ENCODE measurements at regions not wholly inside any gene's neighbourhood (a gene's known extent, or its start where the extent isn't known, plus 50 kb on each side); places are given as distances from the start of the nearest gene placed in this dataset.
A peak's percentile ranks its signal among the peaks of the same experiment; 100 is the strongest.

DNA sequence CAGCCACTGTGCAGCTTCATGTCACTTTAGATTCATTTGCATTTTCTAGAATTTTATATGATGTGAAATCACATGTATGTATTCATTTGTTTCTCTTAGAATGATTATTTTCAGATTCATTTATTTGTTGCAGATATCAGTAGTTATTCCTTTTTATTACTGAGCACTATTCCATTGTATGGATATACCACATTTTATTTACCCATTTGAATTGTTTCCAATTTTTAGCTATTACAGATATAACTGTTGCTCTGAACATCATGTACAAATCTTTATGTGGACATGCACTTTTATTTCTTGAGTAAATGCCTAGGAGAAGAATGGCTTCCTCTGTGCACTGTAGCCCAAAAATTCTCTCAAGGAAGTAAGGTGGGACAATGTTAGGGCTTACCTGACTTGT is 767.8 kb upstream of the FANCL start:
- no peak for DNase-seq (ENCODE audit: extremely low spot score)
- TF ChIP-seq LEF1 (IDR thresholded peaks at IDR 0.05; ENCODE audit: borderline replicate concordance) = no peak
- no peak for TF ChIP-seq ELF4 (IDR thresholded peaks at IDR 0.05)
- TF ChIP-seq FOXA1 (IDR thresholded peaks at IDR 0.05) = no peak
- no peak for TF ChIP-seq CTBP1 (IDR thresholded peaks at IDR 0.05; ENCODE audit: borderline replicate concordance)
- no peak for TF ChIP-seq HDGF (IDR thresholded peaks at IDR 0.05; ENCODE audit: borderline replicate concordance)
- no peak for TF ChIP-seq L3MBTL2 (conservative IDR thresholded peaks at IDR 0.05)
- no peak for TF ChIP-seq ARNT (IDR thresholded peaks at IDR 0.05)
- TF ChIP-seq TARDBP (IDR thresholded peaks at IDR 0.05) = no peak
- no peak for TF ChIP-seq FOXK2 (IDR thresholded peaks at IDR 0.05)
- TF ChIP-seq PKNOX1 (IDR thresholded peaks at IDR 0.05) = no peak
- no peak for TF ChIP-seq ZNF384 (IDR thresholded peaks at IDR 0.05)
- CTCF ChIA-PET = no interaction called here
- POLR2A ChIA-PET = no interaction called here

DNA sequence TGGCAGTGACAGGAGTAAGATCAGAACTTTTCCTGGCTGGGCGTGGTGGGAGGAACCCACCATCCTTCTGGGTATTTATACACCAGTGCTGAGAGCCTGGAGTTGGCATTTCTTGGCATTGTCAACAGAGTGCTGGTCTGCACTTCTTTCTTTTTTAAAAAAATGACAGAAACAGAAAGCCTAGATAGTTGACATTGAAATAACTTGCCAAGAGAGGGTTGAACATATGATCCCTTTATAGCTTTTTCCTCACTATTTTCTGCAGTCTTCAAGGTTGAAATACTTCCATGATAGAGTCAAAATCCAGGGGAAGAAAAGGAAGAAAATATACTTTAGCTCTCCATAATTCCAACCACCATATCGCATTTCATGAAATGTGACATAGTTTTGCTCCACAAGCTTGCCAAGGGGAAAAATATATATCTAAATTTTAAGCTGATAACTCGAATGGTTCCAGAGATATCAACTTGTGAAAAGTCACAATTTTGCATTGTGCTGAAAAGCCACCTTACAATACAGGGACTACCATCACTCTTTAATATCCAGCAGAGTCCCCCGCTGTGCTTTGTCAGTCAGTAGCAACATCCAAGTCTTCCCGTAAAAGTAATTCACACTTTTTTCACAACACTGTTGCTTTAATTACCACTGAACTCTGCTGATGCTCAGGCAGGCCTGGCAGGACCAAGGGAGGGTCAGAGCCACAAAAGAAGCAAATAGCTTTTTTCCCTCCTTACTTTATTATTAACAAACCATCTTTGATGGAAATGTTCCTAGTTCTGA is 764.9 kb upstream of the FANCL start:
- CTCF ChIA-PET = no interaction called here
- no peak for DNase-seq (ENCODE audit: extremely low spot score)
- no peak for TF ChIP-seq NFRKB (IDR thresholded peaks at IDR 0.05)
- no peak for TF ChIP-seq ELF4 (IDR thresholded peaks at IDR 0.05)
- no peak for TF ChIP-seq HDGF (IDR thresholded peaks at IDR 0.05; ENCODE audit: borderline replicate concordance)
- TF ChIP-seq TARDBP (IDR thresholded peaks at IDR 0.05) = no peak
- TF ChIP-seq BHLHE40 (IDR thresholded peaks at IDR 0.05; ENCODE audit: borderline replicate concordance) = no peak
- TF ChIP-seq SUZ12 (IDR thresholded peaks at IDR 0.05) = no peak
- TF ChIP-seq L3MBTL2 (conservative IDR thresholded peaks at IDR 0.05) = no peak
- no peak for TF ChIP-seq CTBP1 (IDR thresholded peaks at IDR 0.05; ENCODE audit: borderline replicate concordance)
- TF ChIP-seq ARNT (IDR thresholded peaks at IDR 0.05) = no peak
- no peak for TF ChIP-seq SP1 (IDR thresholded peaks at IDR 0.05)
- TF ChIP-seq ZNF384 (IDR thresholded peaks at IDR 0.05) = no peak
- no peak for TF ChIP-seq PKNOX1 (IDR thresholded peaks at IDR 0.05)
- TF ChIP-seq FOXA1 (IDR thresholded peaks at IDR 0.05) = no peak
- TF ChIP-seq FOXM1 (IDR thresholded peaks at IDR 0.05; ENCODE audit: borderline replicate concordance) = no peak
- TF ChIP-seq LEF1 (IDR thresholded peaks at IDR 0.05; ENCODE audit: borderline replicate concordance) = no peak
- no peak for TF ChIP-seq FOXK2 (IDR thresholded peaks at IDR 0.05)
- POLR2A ChIA-PET = no interaction called here

- POLR2A ChIA-PET = no interaction called here
- TF ChIP-seq BHLHE40 (IDR thresholded peaks at IDR 0.05; ENCODE audit: borderline replicate concordance) (no peak), PKNOX1 (IDR thresholded peaks at IDR 0.05) (no peak), CTBP1 (IDR thresholded peaks at IDR 0.05; ENCODE audit: borderline replicate concordance) (no peak), ZNF384 (IDR thresholded peaks at IDR 0.05) (no peak), SUZ12 (IDR thresholded peaks at IDR 0.05) (no peak), NFRKB (IDR thresholded peaks at IDR 0.05) (no peak), TARDBP (IDR thresholded peaks at IDR 0.05) (no peak), LEF1 (IDR thresholded peaks at IDR 0.05; ENCODE audit: borderline replicate concordance) (no peak), HDGF (IDR thresholded peaks at IDR 0.05; ENCODE audit: borderline replicate concordance) (no peak), L3MBTL2 (conservative IDR thresholded peaks at IDR 0.05) (no peak), ARNT (IDR thresholded peaks at IDR 0.05) (no peak), SP1 (IDR thresholded peaks at IDR 0.05) (no peak), FOXM1 (IDR thresholded peaks at IDR 0.05; ENCODE audit: borderline replicate concordance) (no peak), ELF4 (IDR thresholded peaks at IDR 0.05) (no peak), FOXA1 (IDR thresholded peaks at IDR 0.05) (no peak), FOXK2 (IDR thresholded peaks at IDR 0.05) (no peak)
- CTCF ChIA-PET = no interaction called here
- no peak for DNase-seq (ENCODE audit: extremely low spot score)
Measured at GRCh38 chr2:59004621-59005020, 763.5 kb upstream of the FANCL start.

GRCh38 chr2:59000796-59001195 is 759.7 kb upstream of the FANCL start:
- POLR2A ChIA-PET = no interaction called here
- CTCF ChIA-PET = no interaction called here
- no peak for DNase-seq (ENCODE audit: extremely low spot score)
- TF ChIP-seq FOXA1 (IDR thresholded peaks at IDR 0.05) = no peak
- TF ChIP-seq TARDBP (IDR thresholded peaks at IDR 0.05) = no peak
- TF ChIP-seq FOXK2 (IDR thresholded peaks at IDR 0.05) = no peak
- no peak for TF ChIP-seq FOXM1 (IDR thresholded peaks at IDR 0.05; ENCODE audit: borderline replicate concordance)
- TF ChIP-seq SUZ12 (IDR thresholded peaks at IDR 0.05) = no peak
- TF ChIP-seq ARNT (IDR thresholded peaks at IDR 0.05) = no peak
- no peak for TF ChIP-seq LEF1 (IDR thresholded peaks at IDR 0.05; ENCODE audit: borderline replicate concordance)
- TF ChIP-seq L3MBTL2 (conservative IDR thresholded peaks at IDR 0.05) = no peak
- TF ChIP-seq PKNOX1 (IDR thresholded peaks at IDR 0.05) = no peak
- TF ChIP-seq ELF4 (IDR thresholded peaks at IDR 0.05) = no peak
- TF ChIP-seq NFRKB (IDR thresholded peaks at IDR 0.05) = no peak

- TF ChIP-seq FOXM1 (IDR thresholded peaks at IDR 0.05; ENCODE audit: borderline replicate concordance) (no peak), BHLHE40 (IDR thresholded peaks at IDR 0.05; ENCODE audit: borderline replicate concordance) (no peak), TARDBP (IDR thresholded peaks at IDR 0.05) (no peak), FOXK2 (IDR thresholded peaks at IDR 0.05) (no peak), L3MBTL2 (conservative IDR thresholded peaks at IDR 0.05) (no peak), PKNOX1 (IDR thresholded peaks at IDR 0.05) (0 out of 2 replicates have a peak, but pooled peaks have one; percentile 18)
- POLR2A ChIA-PET = no interaction called here
Measured at GRCh38 chr2:58992062-58992706, 751.1 kb upstream of the FANCL start.

More at GRCh38 chr2:58992062-58992706, 751.1 kb upstream of the FANCL start:
- CTCF ChIA-PET = no interaction called here
- DNase-seq (ENCODE audit: extremely low spot score) = no peak

Data from HEK293T (cell line).